H1 (cell line): ENCODE measurements at regions not wholly inside any gene's neighbourhood (a gene's known extent, or its start where the extent isn't known, plus 50 kb on each side); places are given as distances from the start of the nearest gene placed in this dataset.

Source experiments
- CTCF ChIA-PET: fragments of 300-600 bp; sonication (Branson Sonifier 250); formaldehyde crosslinking; loops from one replicate; lab custom pipeline; 2021; ENCODE audit not compliant: partially characterized antibody; lab: Charles Lee
- POLR2A ChIA-PET: fragments of 300-600 bp; sonication (Branson Sonifier 250); formaldehyde crosslinking; loops from one replicate; lab custom pipeline; 2021; ENCODE audit warnings: inconsistent platforms; ENCODE audit not compliant: partially characterized antibody; lab: Charles Lee
- DNase-seq, 2 experiments: peaks; one replicate each; pipeline versions ENCODE4 v3.0.0 to v3.0.0-alpha.2; 2010 to 2022; ENCODE audit warnings: low spot score in 2 of 2, low read depth in 1 of 2, mixed read lengths in 1 of 2
- FAIRE-seq: peaks from 2 replicates; lab custom pipeline; 2011; peaks lifted over from hg19 to GRCh38; lab: Jason Lieb, UNC
- H2AFZ ChIP-seq: 2 replicates; pipeline ENCODE4 v1.8.1; 2012; ENCODE audit warnings: low read length, inconsistent platforms
- H2AK5ac ChIP-seq: 2 replicates; pipeline ENCODE4 v1.6.1; 2013; ENCODE audit warnings: low read depth, low read length
- H2BK120ac ChIP-seq: replicated peaks from 2 replicates; pipeline ENCODE3; 2013; ENCODE audit warnings: low read depth, low read length, inconsistent platforms
- H2BK12ac ChIP-seq: 2 replicates; pipeline ENCODE4 v1.6.1; 2013; ENCODE audit warnings: low read depth, low read length
- H2BK15ac ChIP-seq: 2 replicates; pipeline ENCODE4 v1.6.1; 2013; ENCODE audit warnings: low read length
- H2BK20ac ChIP-seq: 2 replicates; pipeline ENCODE4 v1.6.1; 2013; ENCODE audit warnings: low read length
- H2BK5ac ChIP-seq: 2 replicates; pipeline ENCODE4 v1.6.1; 2013; ENCODE audit warnings: low read depth, low read length
- H3K14ac ChIP-seq: 2 replicates; pipeline ENCODE4 v1.6.1; 2013; ENCODE audit warnings: inconsistent platforms; ENCODE audit not compliant: insufficient read length
- H3K18ac ChIP-seq: 2 replicates; pipeline ENCODE4 v1.6.1; 2013; ENCODE audit warnings: low read length; ENCODE audit errors: extremely low read depth
- H3K23ac ChIP-seq: 2 replicates; pipeline ENCODE4 v1.6.1; 2013; ENCODE audit warnings: inconsistent platforms; ENCODE audit not compliant: insufficient read length
- H3K23me2 ChIP-seq: 2 replicates; pipeline ENCODE4 v1.6.1; 2013; ENCODE audit warnings: low read depth, low read length
- H3K27ac ChIP-seq: 2 replicates; pipeline ENCODE4 v1.6.1; 2011; ENCODE audit warnings: low read depth, low read length, inconsistent platforms
- H3K27me3 ChIP-seq, 4 experiments: replicated peaks in 1 of 4; 1 replicate in 1 of 4; 2 replicates in 3 of 4; pipeline versions ENCODE4 v1.6.1 to v1.8.1; 2011 to 2013; ENCODE audit warnings: low read length in 3 of 4, mild to moderate bottlenecking in 3 of 4, inconsistent platforms in 2 of 4, mixed read lengths in 2 of 4, moderate library complexity in 1 of 4; ENCODE audit not compliant: control insufficient read depth in 3 of 4, insufficient read depth in 3 of 4; ENCODE audit errors: extremely low read depth in 1 of 4
- H3K36me3 ChIP-seq, 4 experiments: 2 replicates each; pipeline versions ENCODE4 v1.6.1 to v1.8.1; 2011 to 2013; ENCODE audit warnings: mild to moderate bottlenecking in 4 of 4, low read length in 3 of 4, moderate library complexity in 2 of 4, control low read depth in 1 of 4, inconsistent platforms in 1 of 4; ENCODE audit not compliant: insufficient read depth in 4 of 4, control insufficient read depth in 2 of 4
- H3K4ac ChIP-seq: replicated peaks from 2 replicates; pipeline ENCODE3; 2013; ENCODE audit warnings: low read length, low read depth, mixed read lengths, inconsistent platforms; ENCODE audit not compliant: insufficient read length
- H3K4me1 ChIP-seq, 4 experiments: replicated peaks in 1 of 4; 1 replicate in 1 of 4; 2 replicates in 3 of 4; pipeline versions ENCODE4 v1.6.1 to v1.8.1; 2011 to 2013; ENCODE audit warnings: low read length in 3 of 4, inconsistent platforms in 2 of 4, mixed read lengths in 1 of 4; ENCODE audit not compliant: insufficient read depth in 4 of 4, control insufficient read depth in 3 of 4
- H3K4me2 ChIP-seq, 2 experiments: 2 replicates each; pipeline versions ENCODE4 v1.6.1 to v1.8.1; 2011 to 2013; ENCODE audit warnings: low read depth in 2 of 2, low read length in 2 of 2, control low read depth in 1 of 2, inconsistent platforms in 1 of 2, mild to moderate bottlenecking in 1 of 2; ENCODE audit not compliant: insufficient read depth in 1 of 2
- H3K4me3 ChIP-seq, 4 experiments: fragments of 200-600, 300-600 bp in 1 of 4; sonication (generic), shearing (Covaris generic), sonication (Bioruptor Twin) in 1 of 4; 2 replicates each; pipeline versions ENCODE4 v1.5.1 to v1.8.1; 2011 to 2016; ENCODE audit warnings: low read length in 4 of 4, low read depth in 3 of 4, control low read depth in 2 of 4, inconsistent platforms in 2 of 4, mild to moderate bottlenecking in 2 of 4, mixed read lengths in 1 of 4, moderate library complexity in 1 of 4; ENCODE audit not compliant: insufficient read depth in 2 of 4; ENCODE audit errors: extremely low read depth in 1 of 4
- H3K56ac ChIP-seq: replicated peaks from 2 replicates; pipeline ENCODE3; 2013; ENCODE audit warnings: low read depth, mild to moderate bottlenecking, mixed read lengths, low read length, inconsistent platforms; ENCODE audit not compliant: insufficient read length
- H3K79me1 ChIP-seq: 2 replicates; pipeline ENCODE4 v1.6.1; 2013; ENCODE audit warnings: low read depth, low read length, control low read depth
- H3K79me2 ChIP-seq, 2 experiments: 2 replicates each; pipeline versions ENCODE4 v1.6.1 to v1.8.1; 2012 to 2013; ENCODE audit warnings: low read length in 2 of 2, mild to moderate bottlenecking in 2 of 2, inconsistent platforms in 1 of 2; ENCODE audit not compliant: insufficient read depth in 2 of 2, control insufficient read depth in 1 of 2
- H3K9ac ChIP-seq, 4 experiments: replicated peaks in 1 of 4; 1 replicate in 1 of 4; 2 replicates in 3 of 4; pipeline versions ENCODE4 v1.6.1 to v1.8.1; 2011 to 2013; ENCODE audit warnings: low read depth in 3 of 4, low read length in 3 of 4, control low read depth in 2 of 4, mild to moderate bottlenecking in 2 of 4, moderate library complexity in 2 of 4, inconsistent platforms in 1 of 4; ENCODE audit errors: extremely low read depth in 1 of 4
- H3K9me3 ChIP-seq, 2 experiments: 2 replicates each; pipeline versions ENCODE4 v1.6.1 to v1.8.1; 2012 to 2013; ENCODE audit warnings: mild to moderate bottlenecking in 2 of 2, moderate library complexity in 2 of 2, control low read depth in 1 of 2, inconsistent platforms in 1 of 2, low read depth in 1 of 2, low read length in 1 of 2, mixed read lengths in 1 of 2; ENCODE audit not compliant: insufficient read depth in 2 of 2
- H4K20me1 ChIP-seq, 2 experiments: replicated peaks in 1 of 2; 2 replicates each; pipeline versions ENCODE3 to v1.8.1; 2011 to 2013; ENCODE audit warnings: inconsistent platforms in 2 of 2, low read length in 2 of 2, mild to moderate bottlenecking in 1 of 2; ENCODE audit not compliant: insufficient read depth in 2 of 2, control insufficient read depth in 1 of 2
- H4K5ac ChIP-seq: 2 replicates; pipeline ENCODE4 v1.6.1; 2013; ENCODE audit warnings: low read length, low read depth, mixed read lengths, inconsistent platforms; ENCODE audit not compliant: insufficient read length
- H4K8ac ChIP-seq: 2 replicates; pipeline ENCODE4 v1.8.0; 2013; ENCODE audit warnings: mild to moderate bottlenecking, moderate library complexity, low read length, inconsistent platforms; ENCODE audit not compliant: insufficient read depth; ENCODE audit errors: extremely low read depth
- H4K91ac ChIP-seq: replicated peaks from 2 replicates; pipeline ENCODE3; 2013; ENCODE audit warnings: low read length, mixed read lengths, inconsistent platforms; ENCODE audit not compliant: insufficient read length
- KDM5A ChIP-seq: fragments of 200-600 bp; IDR thresholded peaks from 2 replicates; pipeline ENCODE4 v1.7.1; 2012; ENCODE audit warnings: mild to moderate bottlenecking, low read length, inconsistent platforms, mixed read lengths
- WGBS, 2 experiments: shearing (Covaris generic) in 1 of 2; methylation state at CpG; one replicate each; pipeline versions ENCODE4 v1.1.6 to v1.1.7; 2013 to 2015; ENCODE audit warnings: low lambda C conversion rate in 2 of 2, mixed read lengths in 2 of 2, inconsistent platforms in 1 of 2, low coverage in 1 of 2, missing lambda C conversion rate in 1 of 2; ENCODE audit not compliant: insufficient replicate concordance in 2 of 2, insufficient coverage in 1 of 2, insufficient read length in 1 of 2; ENCODE audit errors: extremely low coverage in 1 of 2, missing lambda C conversion rate in 1 of 2; 5-methylcytosine and 5-hydroxymethylcytosine counted together

- CTCF ChIA-PET: interaction anchor here (0.7 to 2.4 kb wide), 7 partner anchors 13 to 168 kb away, joined by 3 to 8 read pairs (median 4); no protein-coding TSS in a partner anchor
These were observed 213.8 kb downstream of the SMAD2 start for GRCh38 chr18:47716632-47717185.

More at GRCh38 chr18:47716632-47717185, 213.8 kb downstream of the SMAD2 start:
- no peak for TF ChIP-seq KDM5A
- no peak for DNase-seq
- Histone ChIP-seq H3K9me3 (no peaks in the 10 kb centered on the region), H3K4me1 (no peaks in the 10 kb centered on the region; a peak in 1 of 7 replicates), H4K8ac (no peak overlapping the region), H2BK120ac (no peak overlapping the region), H3K27me3 (no peaks in the 10 kb centered on the region), H3K79me1 (no peaks in the 10 kb centered on the region), H3K18ac (no peak overlapping the region), H4K5ac (no peak overlapping the region), H3K56ac (no peak overlapping the region), H4K91ac (no peak overlapping the region), H2AFZ (no peak overlapping the region), H2BK15ac (no peak overlapping the region), H4K20me1 (no peaks in the 10 kb centered on the region), H3K4ac (no peak overlapping the region), H3K14ac (no peak overlapping the region), H3K23ac (no peak overlapping the region), H3K36me3 (no peaks in the 10 kb centered on the region), H2BK20ac (no peak overlapping the region), H2BK12ac (no peak overlapping the region), H3K9ac (no peak overlapping the region), H3K4me2 (no peak overlapping the region), H3K27ac (no peak overlapping the region), H2BK5ac (no peak overlapping the region), H3K4me3 (no peak overlapping the region), H3K79me2 (no peaks in the 10 kb centered on the region), H2AK5ac (no peak overlapping the region), H3K23me2 (peaks cover 2% of the 10 kb centered on the region; the same call in 1 of the 2 replicates)
- POLR2A ChIA-PET: interaction anchor here (1.5 kb wide), 1 partner anchor 9 kb away, joined by 3 read pairs; no protein-coding TSS in a partner anchor
- no peak for FAIRE-seq
- 77% methylated on average over 6 of the region's 6 CpGs; no CpG with 5 or more reads in 1 of the 2 experiments for WGBS, 2 experiments
